SK-N-SH (cell line): ENCODE measurements at regions not wholly inside any gene's neighbourhood (a gene's known extent, or its start where the extent isn't known, plus 50 kb on each side); places are given as distances from the start of the nearest gene placed in this dataset.

Source experiments
- CTCF ChIP-seq: fragments of 200-600 bp; sonication (generic); IDR thresholded peaks from 2 replicates; pipeline ENCODE4 v1.6.1; 2017; ENCODE audit warnings: antibody characterized with exemption, mild to moderate bottlenecking, moderate library complexity
- ELF1 ChIP-seq: IDR thresholded peaks from 2 replicates; pipeline ENCODE4 v1.4.0; 2012
- EP300 ChIP-seq, 2 experiments: IDR thresholded peaks; 2 replicates each; pipeline versions ENCODE4 v1.4.0 to v1.6.1; 2012; ENCODE audit warnings: borderline replicate concordance in 1 of 2, low read depth in 1 of 2, low read length in 1 of 2
- EZH2phosphoT487 ChIP-seq: fragments of 200-600 bp; sonication (generic); IDR thresholded peaks from 2 replicates; pipeline ENCODE4 v1.6.1; 2017; ENCODE audit warnings: low read depth, mixed run types, mild to moderate bottlenecking, antibody characterized with exemption, moderate library complexity, borderline replicate concordance
- MXI1 ChIP-seq: IDR thresholded peaks from 2 replicates; pipeline ENCODE4 v1.6.1; 2012; ENCODE audit warnings: mild to moderate bottlenecking, low read depth, low read length, improper control_type of control experiment
- NRF1 ChIP-seq: IDR thresholded peaks from 2 replicates; pipeline ENCODE4 v1.6.1; 2012; ENCODE audit warnings: low read depth, mild to moderate bottlenecking, low read length
- POLR2AphosphoS5 ChIP-seq: IDR thresholded peaks from 2 replicates; pipeline ENCODE4 v1.6.1; 2012; ENCODE audit warnings: low read depth, low read length
- RAD21 ChIP-seq: IDR thresholded peaks from 2 replicates; pipeline ENCODE4 v1.6.1; 2012; ENCODE audit warnings: mild to moderate bottlenecking, low read length
- REST ChIP-seq: IDR thresholded peaks from 2 replicates; pipeline ENCODE4 v1.6.1; 2012; ENCODE audit warnings: mild to moderate bottlenecking, low read depth, low read length, moderate library complexity
- ZBTB33 ChIP-seq: IDR thresholded peaks from 2 replicates; pipeline ENCODE4 v1.4.0; 2012; ENCODE audit warnings: low read depth, borderline replicate concordance

GRCh38 chr5:133750356-133750755 is 138.0 kb upstream of the FSTL4 start:
- TF ChIP-seq CTCF (no peak), EZH2phosphoT487 (no peak), POLR2AphosphoS5 (no peak), REST (no peak), EP300 (IDR thresholded peaks at IDR 0.05; ENCODE audit: borderline replicate concordance in 1 of 2, low read depth in 1 of 2, low read length in 1 of 2) (no peak), NRF1 (no peak), MXI1 (no peak), ZBTB33 (no peak), ELF1 (no peak), RAD21 (no peak)
